GM12878 (cell line): ENCODE measurements at regions not wholly inside any gene's neighbourhood (a gene's known extent, or its start where the extent isn't known, plus 50 kb on each side); places are given as distances from the start of the nearest gene placed in this dataset.

Experiments
- ATAC-seq: fragments of 200-7000 bp; cut with Tn5 transposase; 3 replicates; pipeline ENCODE4 v1.9.1; 2020; ENCODE audit warnings: mild to moderate bottlenecking, moderate library complexity
- BruUV-seq: library from RNA; stranded (reverse); fragments of 400-500 nt; replicated peaks from 2 replicates; lab custom pipeline; 2021; lab: Mats Ljungman, UMichigan
- CTCF ChIA-PET: fragments of 300-600 bp; sonication (Branson Sonifier 250); formaldehyde crosslinking; extraction: SDS; loops from one replicate; lab custom pipeline; 2021; ENCODE audit warnings: inconsistent platforms; lab: Yijun Ruan, JAX
- POLR2A ChIA-PET: fragments of 350-600 bp; formaldehyde crosslinking; extraction: SDS; loops from one replicate; lab custom pipeline; 2021; ENCODE audit warnings: inconsistent platforms; lab: Charles Lee
- RAD21 ChIA-PET: fragments of 300-600 bp; sonication (Branson Sonifier 250); formaldehyde crosslinking; loops from one replicate; lab custom pipeline; 2023; ENCODE audit warnings: antibody characterized with exemption; ENCODE audit not compliant: unreplicated experiment; lab: Charles Lee
- SMC1A ChIA-PET: fragments of 300-600 bp; sonication (Branson Sonifier 250); formaldehyde crosslinking; loops from one replicate; lab custom pipeline; 2023; ENCODE audit not compliant: unreplicated experiment, uncharacterized antibody; lab: Charles Lee
- DNase-seq: peaks from one replicate; pipeline ENCODE4 v3.0.0-alpha.2; 2011; ENCODE audit warnings: low read depth, low spot score
- FAIRE-seq: peaks from 3 replicates; lab custom pipeline; 2011; peaks lifted over from hg19 to GRCh38; lab: Jason Lieb, UNC
- H2AFZ ChIP-seq: 2 replicates; pipeline ENCODE4 v1.6.0; 2011; ENCODE audit warnings: low read depth, low read length, control low read depth; ENCODE audit not compliant: control insufficient read depth
- H3K27ac ChIP-seq: 2 replicates; pipeline ENCODE4 v1.5.1; 2011; ENCODE audit warnings: control low read depth; ENCODE audit not compliant: control insufficient read depth, insufficient read depth
- H3K27me3 ChIP-seq, 2 experiments: replicated peaks in 1 of 2; 2 replicates each; pipeline versions ENCODE4 v1.6.0 to v1.6.1; 2011; ENCODE audit warnings: low read length in 1 of 2; ENCODE audit not compliant: control insufficient read depth in 2 of 2, insufficient read depth in 2 of 2
- H3K36me3 ChIP-seq, 2 experiments: 2 replicates each; pipeline ENCODE4 v1.5.1; 2011; ENCODE audit warnings: low read length in 1 of 2; ENCODE audit not compliant: control insufficient read depth in 2 of 2, insufficient read depth in 2 of 2
- H3K4me1 ChIP-seq: 2 replicates; pipeline ENCODE4 v1.6.1; 2011; ENCODE audit warnings: mild to moderate bottlenecking, low read length, moderate library complexity, mixed read lengths; ENCODE audit not compliant: control insufficient read depth, insufficient read depth
- H3K4me2 ChIP-seq: 2 replicates; pipeline ENCODE4 v1.6.0; 2011; ENCODE audit warnings: control low read depth; ENCODE audit not compliant: control insufficient read depth, insufficient read depth
- H3K4me3 ChIP-seq: fragments of 200-600 bp; sonication (generic); 2 replicates; pipeline ENCODE4 v1.5.1; 2016
- H3K79me2 ChIP-seq: 2 replicates; pipeline ENCODE4 v1.6.0; 2011; ENCODE audit warnings: low read length; ENCODE audit not compliant: control insufficient read depth, insufficient read depth
- H3K9ac ChIP-seq: 2 replicates; pipeline ENCODE4 v1.8.0; 2011; ENCODE audit warnings: low read length, control low read depth, mixed read lengths; ENCODE audit not compliant: control insufficient read depth, insufficient read depth
- H3K9me3 ChIP-seq: replicated peaks from 3 replicates; pipeline ENCODE4 v1.5.1; 2011; ENCODE audit warnings: mild to moderate bottlenecking, low read length; ENCODE audit not compliant: control insufficient read depth, insufficient read depth
- H4K20me1 ChIP-seq: 2 replicates; pipeline ENCODE4 v1.6.0; 2011; ENCODE audit not compliant: control insufficient read depth, insufficient read depth
- ATF7 ChIP-seq: fragments of 450-650 bp; IDR thresholded peaks from 2 replicates; pipeline ENCODE4 v1.6.1; 2016; ENCODE audit warnings: low read depth, mild to moderate bottlenecking
- BCL11A ChIP-seq: IDR thresholded peaks from 2 replicates; pipeline ENCODE4 v1.6.1; 2011; ENCODE audit warnings: low read depth, low read length
- CBX5 ChIP-seq: sonication (generic); IDR thresholded peaks from 2 replicates; pipeline ENCODE4 v1.6.1; 2016; ENCODE audit warnings: low read depth, moderate library complexity, mild to moderate bottlenecking, inconsistent platforms
- CHD2 ChIP-seq: IDR thresholded peaks from 2 replicates; pipeline ENCODE4 v1.6.1; 2011; ENCODE audit warnings: low read depth, low read length, improper control_type of control experiment, borderline replicate concordance
- MEF2B ChIP-seq: fragments of 450-650 bp; IDR thresholded peaks from 2 replicates; pipeline ENCODE4 v1.6.1; 2018; ENCODE audit warnings: mild to moderate bottlenecking, moderate library complexity; ENCODE audit not compliant: partially characterized antibody, poor library complexity, severe bottlenecking
- MXI1 ChIP-seq: fragments of 150-350 bp; IDR thresholded peaks from 2 replicates; pipeline ENCODE4 v1.6.1; 2011; ENCODE audit warnings: low read depth, mild to moderate bottlenecking, inconsistent platforms, low read length, improper control_type of control experiment
- SPI1 ChIP-seq: IDR thresholded peaks from 2 replicates; pipeline ENCODE4 v1.6.1; 2011; ENCODE audit warnings: low read depth, mild to moderate bottlenecking, low read length, moderate library complexity, borderline replicate concordance; ENCODE audit not compliant: insufficient read depth
- WGBS: methylation state at CpG from one replicate; pipeline ENCODE4 v1.1.6; 2016; ENCODE audit warnings: low lambda C conversion rate; ENCODE audit not compliant: insufficient replicate concordance, insufficient coverage; ENCODE audit errors: missing lambda C conversion rate; 5-methylcytosine and 5-hydroxymethylcytosine counted together
- in situ Hi-C: fragments of 300-500 bp; cut with MboI; formaldehyde crosslinking; loops from 9 replicates; pipeline ENCODE4 v1.14.3; 2018; ENCODE audit warnings: mixed read lengths
- intact Hi-C: fragments of 100-400 bp; cut with micrococcal nuclease; formaldehyde crosslinking; loops from one replicate; pipeline ENCODE4 v1.14.2; 2022; ENCODE audit not compliant: unreplicated experiment
- TF ChIP-seq, protein P1 (sequence below): IDR thresholded peaks from 2 replicates; pipeline ENCODE4 v1.6.1; 2011; ENCODE audit warnings: borderline replicate concordance, low read depth, mild to moderate bottlenecking, moderate library complexity, low read length; ENCODE audit not compliant: insufficient read depth, poor library complexity, severe bottlenecking

DNA sequence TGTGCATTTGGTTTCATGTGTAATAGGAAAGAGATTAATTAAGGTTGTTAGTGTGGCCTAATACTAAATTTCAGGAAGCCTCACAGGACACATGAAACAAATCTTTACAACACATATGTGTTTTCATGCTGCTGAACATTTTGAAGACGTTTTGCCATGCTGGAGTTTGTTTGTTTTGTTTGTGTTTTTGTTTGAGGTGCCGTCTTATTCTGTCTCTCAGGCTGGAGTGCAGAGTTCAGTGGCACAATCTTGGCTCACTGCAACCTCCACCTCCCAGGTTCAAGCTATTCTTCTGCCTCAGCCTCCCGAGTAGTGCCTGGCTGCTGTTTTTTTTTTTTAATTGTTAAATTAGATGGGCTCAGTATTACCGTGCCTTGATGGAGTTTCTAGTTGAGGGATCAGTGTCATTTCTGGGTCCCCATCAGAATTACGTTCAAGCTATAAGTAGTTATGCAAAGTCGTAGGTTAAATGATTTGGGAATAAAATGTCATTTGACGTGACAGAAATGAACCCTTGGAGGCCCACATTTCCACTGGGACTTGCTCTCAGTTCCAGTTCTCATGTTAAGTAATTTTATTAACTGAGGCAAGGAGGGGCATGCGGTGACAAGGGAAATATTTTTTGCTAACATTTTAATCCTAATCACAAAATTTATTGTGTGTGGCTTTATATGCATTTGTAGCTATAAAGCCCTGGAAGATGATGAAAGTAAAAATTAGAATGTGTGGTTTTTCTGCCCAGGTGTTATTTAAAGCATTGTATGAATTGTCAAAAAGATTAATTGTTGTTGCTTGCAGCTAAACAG, 196.9 kb downstream of the TM9SF2 start:
- H3K4me1 ChIP-seq = no peaks in the 10 kb centered on the region
- no peaks in the 10 kb centered on the region for H3K27me3 ChIP-seq
- no peak overlapping the region for H3K4me2 ChIP-seq
- ChIA-PET SMC1A (interaction anchor here (1.0 kb wide), 1 partner anchor 12 kb away, joined by 3 read pairs; no protein-coding TSS in a partner anchor), POLR2A (no interaction called here), RAD21 (no interaction called here), CTCF (no interaction called here)
- no peaks in the 10 kb centered on the region for H4K20me1 ChIP-seq
- WGBS = 27% methylated on average over 8 of the region's 8 CpGs
- TF ChIP-seq MEF2B (peak; percentile 54), MXI1 (no peak)
- TF ChIP-seq, protein P1, sequence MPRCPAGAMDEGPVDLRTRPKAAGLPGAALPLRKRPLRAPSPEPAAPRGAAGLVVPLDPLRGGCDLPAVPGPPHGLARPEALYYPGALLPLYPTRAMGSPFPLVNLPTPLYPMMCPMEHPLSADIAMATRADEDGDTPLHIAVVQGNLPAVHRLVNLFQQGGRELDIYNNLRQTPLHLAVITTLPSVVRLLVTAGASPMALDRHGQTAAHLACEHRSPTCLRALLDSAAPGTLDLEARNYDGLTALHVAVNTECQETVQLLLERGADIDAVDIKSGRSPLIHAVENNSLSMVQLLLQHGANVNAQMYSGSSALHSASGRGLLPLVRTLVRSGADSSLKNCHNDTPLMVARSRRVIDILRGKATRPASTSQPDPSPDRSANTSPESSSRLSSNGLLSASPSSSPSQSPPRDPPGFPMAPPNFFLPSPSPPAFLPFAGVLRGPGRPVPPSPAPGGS = no peak
- ATAC-seq (no peak), FAIRE-seq (no peak), DNase-seq (no peak)
- no peak overlapping the region for H3K4me3 ChIP-seq
- H3K36me3 ChIP-seq = no peaks in the 10 kb centered on the region
- intact Hi-C loops (no loop called here), in situ Hi-C loops (no loop called here)
- no peak overlapping the region for H3K9ac ChIP-seq
- H3K27ac ChIP-seq = no peak overlapping the region
- no peaks in the 10 kb centered on the region for H3K9me3 ChIP-seq
- no peak overlapping the region for H2AFZ ChIP-seq
- no peaks in the 10 kb centered on the region for H3K79me2 ChIP-seq
- BruUV-seq = no TSS peak

DNA sequence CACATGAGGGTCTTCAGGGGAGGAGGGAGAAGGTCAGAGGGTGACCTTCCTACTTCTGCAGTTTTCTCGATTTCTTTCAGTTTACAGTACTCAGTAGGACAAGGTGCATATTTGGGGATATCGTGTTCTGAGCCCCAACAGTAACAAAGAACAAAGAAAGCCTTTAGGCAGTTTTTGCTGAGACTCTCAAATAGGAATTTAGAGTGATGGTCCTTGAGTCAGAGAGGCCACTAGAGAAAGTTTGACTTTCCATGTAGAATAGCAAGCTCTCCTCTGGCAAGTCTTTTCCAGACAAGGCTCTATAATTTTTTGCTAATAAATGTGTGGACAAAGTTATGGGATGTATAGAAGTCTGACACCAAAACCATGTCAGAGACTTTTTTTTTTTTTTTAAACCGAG, 194.6 kb downstream of the TM9SF2 start:
- Histone ChIP-seq H3K79me2 (no peaks in the 10 kb centered on the region), H3K4me1 (no peaks in the 10 kb centered on the region), H3K9ac (no peak overlapping the region), H3K4me2 (no peak overlapping the region), H3K36me3 (no peaks in the 10 kb centered on the region), H3K4me3 (no peak overlapping the region), H3K9me3 (no peaks in the 10 kb centered on the region), H2AFZ (no peak overlapping the region), H3K27ac (no peak overlapping the region), H3K27me3 (no peaks in the 10 kb centered on the region), H4K20me1 (no peaks in the 10 kb centered on the region)
- no peak for TF ChIP-seq ATF7
- no peak for TF ChIP-seq BCL11A
- TF ChIP-seq SPI1 = no peak
- no peak for TF ChIP-seq CHD2
- no peak for TF ChIP-seq CBX5
- no TSS peak for BruUV-seq
- no peak for FAIRE-seq
- in situ Hi-C loops (no loop called here), intact Hi-C loops (no loop called here)
- SMC1A ChIA-PET = no interaction called here
- no peak for ATAC-seq
- POLR2A ChIA-PET = no interaction called here
- WGBS = 88% methylated on average over 3 of the region's 3 CpGs
- no peak for DNase-seq
- CTCF ChIA-PET = no interaction called here
- RAD21 ChIA-PET = no interaction called here
